ENCODE measurements at regions not wholly inside any gene's neighbourhood (a gene's known extent, or its start where the extent isn't known, plus 50 kb on each side); places are given as distances from the start of the nearest gene placed in this dataset.

GRCh38 chr6:3944246-3944645 is 95.1 kb downstream of the FAM50B start:
- H3K9me3 ChIP-seq (ENCODE audit: insufficient read depth, low read depth, low read length): no peaks in the 10 kb centered on the region
- no peak overlapping the region for H3K4me3 ChIP-seq (ENCODE audit: low read length)
- no peak overlapping the region for H3K27ac ChIP-seq (ENCODE audit: low read length)
- no peak overlapping the region for H3K9ac ChIP-seq (ENCODE audit: low read depth, low read length)
- H3K36me3 ChIP-seq (ENCODE audit: insufficient read depth, low read depth, low read length): no peaks in the 10 kb centered on the region
- H3K4me1 ChIP-seq (ENCODE audit: insufficient read depth, low read length): peaks cover 5% of the 10 kb centered on the region; the same call in 1 of the 2 replicates
- no peaks in the 10 kb centered on the region for H3K27me3 ChIP-seq (ENCODE audit: insufficient read depth, low read length)

GRCh38 chr6:3946778-3947177 is 97.6 kb downstream of the FAM50B start:
- H3K4me1 ChIP-seq (ENCODE audit: insufficient read depth, low read length): peaks cover 3% of the 10 kb centered on the region; the same call in 1 of the 2 replicates
- no peak overlapping the region for H3K27ac ChIP-seq (ENCODE audit: low read length)
- H3K9ac ChIP-seq (ENCODE audit: low read depth, low read length): no peak overlapping the region
- H3K27me3 ChIP-seq (ENCODE audit: insufficient read depth, low read length): no peaks in the 10 kb centered on the region
- H3K36me3 ChIP-seq (ENCODE audit: insufficient read depth, low read depth, low read length): no peaks in the 10 kb centered on the region
- no peaks in the 10 kb centered on the region for H3K9me3 ChIP-seq (ENCODE audit: insufficient read depth, low read depth, low read length)
- H3K4me3 ChIP-seq (ENCODE audit: low read length): no peak overlapping the region

DNA sequence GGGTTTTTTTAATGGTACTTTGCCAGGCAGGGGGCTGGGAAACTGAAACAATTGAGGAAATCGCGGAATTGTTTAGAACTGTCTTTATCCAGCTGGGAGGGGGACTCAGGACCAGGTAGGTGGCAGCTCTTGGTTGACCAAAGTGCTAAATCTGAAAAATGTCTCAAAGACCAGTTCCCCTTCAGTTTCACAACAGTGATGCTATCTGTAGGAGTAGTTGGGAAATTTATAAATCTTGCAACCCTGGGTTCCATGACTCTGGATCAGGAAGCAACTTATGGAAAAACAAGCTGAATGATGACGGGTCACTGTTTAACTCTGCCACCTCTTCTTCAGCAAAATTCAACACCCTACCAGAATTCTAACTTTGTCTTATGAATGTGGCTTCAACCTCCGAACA is 99.7 kb downstream of the FAM50B start:
- no peaks in the 10 kb centered on the region for H3K27me3 ChIP-seq (ENCODE audit: insufficient read depth, low read length)
- no peaks in the 10 kb centered on the region for H3K9me3 ChIP-seq (ENCODE audit: insufficient read depth, low read depth, low read length)
- peaks cover 3% of the 10 kb centered on the region; the same call in 1 of the 2 replicates for H3K4me1 ChIP-seq (ENCODE audit: insufficient read depth, low read length)
- no peaks in the 10 kb centered on the region for H3K36me3 ChIP-seq (ENCODE audit: insufficient read depth, low read depth, low read length)
- H3K27ac ChIP-seq (ENCODE audit: low read length): no peak overlapping the region
- no peak overlapping the region for H3K9ac ChIP-seq (ENCODE audit: low read depth, low read length)
- no peak overlapping the region for H3K4me3 ChIP-seq (ENCODE audit: low read length)

DNA sequence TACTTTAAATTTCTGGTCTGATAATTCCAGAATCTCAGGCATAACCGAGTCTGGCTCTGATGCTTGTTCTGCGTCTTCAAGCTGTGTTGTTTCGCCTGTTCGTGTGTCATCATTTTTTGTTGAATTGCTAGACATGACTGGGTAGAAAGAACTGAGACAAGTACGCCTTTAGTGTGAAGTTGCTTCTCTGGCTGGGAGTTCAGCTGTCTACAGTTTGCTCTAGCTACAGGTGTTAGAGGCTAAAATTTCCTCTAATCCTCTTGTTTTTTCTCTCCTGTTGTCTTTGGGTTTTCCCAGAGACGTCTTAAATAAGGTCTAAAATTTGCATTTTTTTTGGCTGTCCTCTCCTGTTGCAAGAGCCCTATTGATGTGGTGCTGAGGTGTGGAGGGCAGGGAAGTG is 100.3 kb downstream of the FAM50B start:
- Histone ChIP-seq H3K36me3 (ENCODE audit: insufficient read depth, low read depth, low read length) (no peaks in the 10 kb centered on the region), H3K9ac (ENCODE audit: low read depth, low read length) (no peak overlapping the region), H3K4me1 (ENCODE audit: insufficient read depth, low read length) (peaks cover 3% of the 10 kb centered on the region; the same call in 1 of the 2 replicates), H3K27ac (ENCODE audit: low read length) (no peak overlapping the region), H3K4me3 (ENCODE audit: low read length) (no peak overlapping the region), H3K27me3 (ENCODE audit: insufficient read depth, low read length) (no peaks in the 10 kb centered on the region), H3K9me3 (ENCODE audit: insufficient read depth, low read depth, low read length) (no peaks in the 10 kb centered on the region)

- no peak overlapping the region for H3K9ac ChIP-seq (ENCODE audit: low read depth, low read length)
- H3K9me3 ChIP-seq (ENCODE audit: insufficient read depth, low read depth, low read length): no peaks in the 10 kb centered on the region
- H3K27me3 ChIP-seq (ENCODE audit: insufficient read depth, low read length): no peaks in the 10 kb centered on the region
- H3K27ac ChIP-seq (ENCODE audit: low read length): no peak overlapping the region
- H3K4me3 ChIP-seq (ENCODE audit: low read length): no peak overlapping the region
- H3K36me3 ChIP-seq (ENCODE audit: insufficient read depth, low read depth, low read length): no peaks in the 10 kb centered on the region
- H3K4me1 ChIP-seq (ENCODE audit: insufficient read depth, low read length): no peaks in the 10 kb centered on the region; the same call in 1 of the 2 replicates
Observed at GRCh38 chr6:3956054-3956453, 106.9 kb downstream of the FAM50B start.

- Histone ChIP-seq H3K9ac (ENCODE audit: low read depth, low read length) (no peak overlapping the region), H3K4me3 (ENCODE audit: low read length) (no peak overlapping the region), H3K27me3 (ENCODE audit: insufficient read depth, low read length) (no peaks in the 10 kb centered on the region), H3K4me1 (ENCODE audit: insufficient read depth, low read length) (no peaks in the 10 kb centered on the region; the same call in 1 of the 2 replicates), H3K9me3 (ENCODE audit: insufficient read depth, low read depth, low read length) (no peaks in the 10 kb centered on the region), H3K36me3 (ENCODE audit: insufficient read depth, low read depth, low read length) (no peaks in the 10 kb centered on the region), H3K27ac (ENCODE audit: low read length) (no peak overlapping the region)
Observed at GRCh38 chr6:3957321-3957720, 108.1 kb downstream of the FAM50B start.

- H3K4me1 ChIP-seq (ENCODE audit: insufficient read depth, low read length): no peaks in the 10 kb centered on the region; the same call in 1 of the 2 replicates
- H3K4me3 ChIP-seq (ENCODE audit: low read length): no peak overlapping the region
- no peaks in the 10 kb centered on the region for H3K36me3 ChIP-seq (ENCODE audit: insufficient read depth, low read depth, low read length)
- no peaks in the 10 kb centered on the region for H3K27me3 ChIP-seq (ENCODE audit: insufficient read depth, low read length)
- H3K27ac ChIP-seq (ENCODE audit: low read length): no peak overlapping the region
- no peaks in the 10 kb centered on the region for H3K9me3 ChIP-seq (ENCODE audit: insufficient read depth, low read depth, low read length)
- H3K9ac ChIP-seq (ENCODE audit: low read depth, low read length): no peak overlapping the region
Observed at GRCh38 chr6:3958255-3958654, 109.1 kb downstream of the FAM50B start.

GRCh38 chr6:3959385-3959784 is 110.2 kb downstream of the FAM50B start:
- Histone ChIP-seq H3K9me3 (ENCODE audit: insufficient read depth, low read depth, low read length) (no peaks in the 10 kb centered on the region), H3K27me3 (ENCODE audit: insufficient read depth, low read length) (no peaks in the 10 kb centered on the region), H3K4me3 (ENCODE audit: low read length) (no peak overlapping the region), H3K27ac (ENCODE audit: low read length) (no peak overlapping the region), H3K36me3 (ENCODE audit: insufficient read depth, low read depth, low read length) (no peaks in the 10 kb centered on the region), H3K9ac (ENCODE audit: low read depth, low read length) (no peak overlapping the region), H3K4me1 (ENCODE audit: insufficient read depth, low read length) (no peaks in the 10 kb centered on the region; the same call in 1 of the 2 replicates)

- no peak overlapping the region for H3K4me3 ChIP-seq (ENCODE audit: low read length)
- no peaks in the 10 kb centered on the region for H3K36me3 ChIP-seq (ENCODE audit: insufficient read depth, low read depth, low read length)
- no peaks in the 10 kb centered on the region for H3K9me3 ChIP-seq (ENCODE audit: insufficient read depth, low read depth, low read length)
- no peaks in the 10 kb centered on the region for H3K27me3 ChIP-seq (ENCODE audit: insufficient read depth, low read length)
- H3K9ac ChIP-seq (ENCODE audit: low read depth, low read length): no peak overlapping the region
- no peaks in the 10 kb centered on the region; the same call in 1 of the 2 replicates for H3K4me1 ChIP-seq (ENCODE audit: insufficient read depth, low read length)
- H3K27ac ChIP-seq (ENCODE audit: low read length): no peak overlapping the region
Observed at GRCh38 chr6:3960754-3961361, 111.7 kb downstream of the FAM50B start.

GRCh38 chr6:3961581-3962215 is 112.5 kb downstream of the FAM50B start:
- Histone ChIP-seq H3K4me3 (ENCODE audit: low read length) (no peak overlapping the region), H3K9me3 (ENCODE audit: insufficient read depth, low read depth, low read length) (no peaks in the 10 kb centered on the region), H3K27me3 (ENCODE audit: insufficient read depth, low read length) (no peaks in the 10 kb centered on the region), H3K4me1 (ENCODE audit: insufficient read depth, low read length) (no peaks in the 10 kb centered on the region), H3K27ac (ENCODE audit: low read length) (no peak overlapping the region), H3K9ac (ENCODE audit: low read depth, low read length) (no peak overlapping the region), H3K36me3 (ENCODE audit: insufficient read depth, low read depth, low read length) (no peaks in the 10 kb centered on the region)

GRCh38 chr6:3962291-3963280 is 113.4 kb downstream of the FAM50B start:
- no peak overlapping the region for H3K4me3 ChIP-seq (ENCODE audit: low read length)
- no peaks in the 10 kb centered on the region for H3K27me3 ChIP-seq (ENCODE audit: insufficient read depth, low read length)
- no peak overlapping the region for H3K27ac ChIP-seq (ENCODE audit: low read length)
- no peaks in the 10 kb centered on the region for H3K36me3 ChIP-seq (ENCODE audit: insufficient read depth, low read depth, low read length)
- no peak overlapping the region for H3K9ac ChIP-seq (ENCODE audit: low read depth, low read length)
- H3K9me3 ChIP-seq (ENCODE audit: insufficient read depth, low read depth, low read length): no peaks in the 10 kb centered on the region
- H3K4me1 ChIP-seq (ENCODE audit: insufficient read depth, low read length): no peaks in the 10 kb centered on the region

Measured in iPS-20b (cell line).